HL-60 (cell line): ENCODE measurements at regions not wholly inside any gene's neighbourhood (a gene's known extent, or its start where the extent isn't known, plus 50 kb on each side); places are given as distances from the start of the nearest gene placed in this dataset.

Source experiments
- CTCF ChIP-seq: IDR thresholded peaks from one replicate; pipeline ENCODE4 v1.5.1; 2011; ENCODE audit warnings: low read length, control low read depth, inconsistent platforms; ENCODE audit not compliant: insufficient read depth
- GABPA ChIP-seq: IDR thresholded peaks from 2 replicates; pipeline ENCODE4 v1.6.1; 2012; ENCODE audit warnings: low read depth
- POLR2AphosphoS5 ChIP-seq: IDR thresholded peaks from 2 replicates; pipeline ENCODE4 v1.6.1; 2012; ENCODE audit warnings: low read depth
- REST ChIP-seq: IDR thresholded peaks from 2 replicates; pipeline ENCODE4 v1.6.1; 2012; ENCODE audit warnings: low read depth; ENCODE audit not compliant: insufficient replicate concordance

- no peak for TF ChIP-seq CTCF
- no peak for TF ChIP-seq POLR2AphosphoS5
- no peak for TF ChIP-seq REST
- TF ChIP-seq GABPA = no peak
These were observed 68.5 kb downstream of the SHANK2 start for GRCh38 chr11:71183878-71184277.
